ENCODE measurements at regions not wholly inside any gene's neighbourhood (a gene's known extent, or its start where the extent isn't known, plus 50 kb on each side); places are given as distances from the start of the nearest gene placed in this dataset.

- Histone ChIP-seq H3K27me3 (replicated peaks in 1 of 2; ENCODE audit: control insufficient read depth in 2 of 2, insufficient read depth in 2 of 2, low read length in 1 of 2) (no peaks in the 10 kb centered on the region), H3K4me3 (no peak overlapping the region), H3K36me3 (ENCODE audit: control insufficient read depth in 2 of 2, insufficient read depth in 2 of 2, low read length in 1 of 2) (no peaks in the 10 kb centered on the region), H3K9ac (ENCODE audit: control insufficient read depth, insufficient read depth, low read length) (no peak overlapping the region), H3K9me3 (replicated peaks; ENCODE audit: control insufficient read depth, insufficient read depth, low read length) (no peaks in the 10 kb centered on the region; the same call in 2 of the 3 replicates), H3K4me2 (ENCODE audit: control insufficient read depth, insufficient read depth) (no peak overlapping the region), H3K79me2 (ENCODE audit: control insufficient read depth, insufficient read depth, low read length) (no peaks in the 10 kb centered on the region), H3K4me1 (ENCODE audit: control insufficient read depth, insufficient read depth, low read length) (peaks cover 3% of the 10 kb centered on the region; the same call in 1 of the 2 replicates), H4K20me1 (ENCODE audit: control insufficient read depth, insufficient read depth) (no peaks in the 10 kb centered on the region), H2AFZ (ENCODE audit: control insufficient read depth, low read depth, low read length) (no peak overlapping the region), H3K27ac (ENCODE audit: control insufficient read depth, insufficient read depth) (no peak overlapping the region)
- TF ChIP-seq E4F1 (IDR thresholded peaks at IDR 0.05; ENCODE audit: borderline replicate concordance, partially characterized antibody) (no peak), EP300 (IDR thresholded peaks at IDR 0.05; ENCODE audit: borderline replicate concordance in 1 of 2, control insufficient read depth in 1 of 2, low read depth in 2 of 2, low read length in 2 of 2) (no peak), ZBTB11 (CRISPR knock-in tag; IDR thresholded peaks at IDR 0.05) (no peak), RAD21 (IDR thresholded peaks at IDR 0.05; ENCODE audit: insufficient read depth, low read depth, low read length) (no peak), BHLHE40 (IDR thresholded peaks at IDR 0.05; ENCODE audit: borderline replicate concordance in 1 of 2, low read depth in 2 of 2, low read length in 1 of 2) (no peak)
- intact Hi-C loops (cut with micrococcal nuclease; ENCODE audit: unreplicated experiment) (no loop called here), in situ Hi-C loops (cut with MboI) (no loop called here)
- POLR2A ChIA-PET = no interaction called here
- SMC1A ChIA-PET (ENCODE audit: uncharacterized antibody, unreplicated experiment) = interaction anchor here (0.6 to 1.2 kb wide), 4 partner anchors 14 to 622 kb away, joined by 3 to 5 read pairs (median 4); no protein-coding TSS in a partner anchor
- BruUV-seq (replicated peaks) = no TSS peak
- DNase-seq (ENCODE audit: low read depth, low spot score) = no peak
- no peak for FAIRE-seq
- CTCF ChIA-PET = interaction anchor here (1.1 to 2.3 kb wide), 3 partner anchors 13 to 236 kb away, joined by 4 to 7 read pairs (median 7); no protein-coding TSS in a partner anchor
- ATAC-seq = no peak
- WGBS (ENCODE audit: insufficient coverage, insufficient replicate concordance, low lambda C conversion rate, missing lambda C conversion rate) = 48% methylated on average over 3 of the region's 3 CpGs
- RAD21 ChIA-PET (ENCODE audit: unreplicated experiment) = no interaction called here
Measured at GRCh38 chr14:33862261-33862802, 88.5 kb downstream of the EGLN3 start.

Measured in GM12878 (cell line).